Sigmoid colon (tissue), 6 donors: ENCODE measurements at regions not wholly inside any gene's neighbourhood (a gene's known extent, or its start where the extent isn't known, plus 50 kb on each side); places are given as distances from the start of the nearest gene placed in this dataset.

ENCODE experiments used
- DNase-seq: peaks from one replicate; pipeline ENCODE4 v3.0.0-alpha.2; 2019
- H3K27ac ChIP-seq, 4 donors: fragments of 200-600 bp; sonication (generic); one replicate each; pipeline ENCODE4 v1.5.1; 2016 to 2019; ENCODE audit warnings: mild to moderate bottlenecking in 1 of 4
- H3K27me3 ChIP-seq, 3 donors: fragments of 200-600 bp; sonication (generic); one replicate each; pipeline ENCODE4 v1.5.1; 2019; ENCODE audit warnings: mild to moderate bottlenecking in 1 of 3
- H3K36me3 ChIP-seq, 4 donors: fragments of 200-600 bp; sonication (generic); one replicate each; pipeline ENCODE4 v1.5.1; 2016 to 2019
- H3K4me1 ChIP-seq, 4 donors: fragments of 200-600 bp; sonication (generic); one replicate each; pipeline ENCODE4 v1.5.1; 2017 to 2019
- H3K4me3 ChIP-seq, 4 donors: fragments of 200-600 bp; sonication (generic); one replicate each; pipeline ENCODE4 v1.5.1; 2017 to 2019; ENCODE audit warnings: mild to moderate bottlenecking in 2 of 4, moderate library complexity in 1 of 4
- H3K9me3 ChIP-seq, 4 donors: fragments of 200-600 bp in 3 of 4; sonication (generic) in 3 of 4; one replicate each; pipeline versions ENCODE4 v1.5.1 to v1.6.1; 2013 to 2019
- EP300 ChIP-seq, 4 donors: sonication (generic); formaldehyde crosslinking; IDR thresholded peaks; one replicate each; pipeline ENCODE4 v1.6.1; 2017; ENCODE audit warnings: antibody characterized with exemption in 4 of 4
- POLR2A ChIP-seq, 2 donors: fragments of 450-650 bp; IDR thresholded peaks; one replicate each; pipeline ENCODE4 v1.6.1; 2016; ENCODE audit warnings: antibody characterized with exemption in 2 of 2, mild to moderate bottlenecking in 2 of 2, moderate library complexity in 2 of 2
- POLR2AphosphoS5 ChIP-seq, 4 donors: sonication (generic); formaldehyde crosslinking; IDR thresholded peaks; one replicate each; pipeline ENCODE4 v1.6.1; 2017; ENCODE audit warnings: antibody characterized with exemption in 4 of 4
- WGBS, 2 donors: extraction: QIAGEN DNeasy Blood & Tissue Kit; methylation state at CpG; one replicate each; pipeline ENCODE4 v1.1.7; 2013; 5-methylcytosine and 5-hydroxymethylcytosine counted together
- intact Hi-C: fragments of 100-400 bp; cut with DNase I; formaldehyde crosslinking; loops from one replicate; pipeline ENCODE4 v1.15.1; 2023
- TF ChIP-seq, protein P1 (sequence below), 4 experiments: fragments of 450-650 bp in 3 of 4; fragments of 200-600 bp in 1 of 4; IDR thresholded peaks; one replicate each; pipeline ENCODE4 v1.5.1; 2016 to 2019; ENCODE audit warnings: antibody characterized with exemption in 4 of 4, mild to moderate bottlenecking in 3 of 4, moderate library complexity in 2 of 4
- donor health status: healthy with polysubstance abuse.
- donor health status: healthy.

- no peak overlapping the region for H3K27ac ChIP-seq
- no peak overlapping the region for H3K4me3 ChIP-seq
- TF ChIP-seq EP300 (IDR thresholded peaks at IDR 0.05) (no peak), POLR2A (IDR thresholded peaks at IDR 0.05) (no peak), POLR2AphosphoS5 (IDR thresholded peaks at IDR 0.05) (no peak)
- TF ChIP-seq, protein P1, sequence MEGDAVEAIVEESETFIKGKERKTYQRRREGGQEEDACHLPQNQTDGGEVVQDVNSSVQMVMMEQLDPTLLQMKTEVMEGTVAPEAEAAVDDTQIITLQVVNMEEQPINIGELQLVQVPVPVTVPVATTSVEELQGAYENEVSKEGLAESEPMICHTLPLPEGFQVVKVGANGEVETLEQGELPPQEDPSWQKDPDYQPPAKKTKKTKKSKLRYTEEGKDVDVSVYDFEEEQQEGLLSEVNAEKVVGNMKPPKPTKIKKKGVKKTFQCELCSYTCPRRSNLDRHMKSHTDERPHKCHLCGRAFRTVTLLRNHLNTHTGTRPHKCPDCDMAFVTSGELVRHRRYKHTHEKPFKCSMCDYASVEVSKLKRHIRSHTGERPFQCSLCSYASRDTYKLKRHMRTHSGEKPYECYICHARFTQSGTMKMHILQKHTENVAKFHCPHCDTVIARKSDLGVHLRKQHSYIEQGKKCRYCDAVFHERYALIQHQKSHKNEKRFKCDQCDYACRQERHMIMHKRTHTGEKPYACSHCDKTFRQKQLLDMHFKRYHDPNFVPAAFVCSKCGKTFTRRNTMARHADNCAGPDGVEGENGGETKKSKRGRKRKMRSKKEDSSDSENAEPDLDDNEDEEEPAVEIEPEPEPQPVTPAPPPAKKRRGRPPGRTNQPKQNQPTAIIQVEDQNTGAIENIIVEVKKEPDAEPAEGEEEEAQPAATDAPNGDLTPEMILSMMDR (IDR thresholded peaks at IDR 0.05), result no peak
- no peaks in the 10 kb centered on the region for H3K36me3 ChIP-seq
- H3K27me3 ChIP-seq, result no peaks in the 10 kb centered on the region
- intact Hi-C loops, result no loop called here
- WGBS, 2 donors, result 73 to 79% methylated on average over 2 of the region's 2 CpGs
- no peaks in the 10 kb centered on the region for H3K9me3 ChIP-seq
- H3K4me1 ChIP-seq, result no peaks in the 10 kb centered on the region
- DNase-seq, result no peak
Measured at GRCh38 chr11:106420048-106420665, 342.7 kb downstream of the AASDHPPT start.

DNA sequence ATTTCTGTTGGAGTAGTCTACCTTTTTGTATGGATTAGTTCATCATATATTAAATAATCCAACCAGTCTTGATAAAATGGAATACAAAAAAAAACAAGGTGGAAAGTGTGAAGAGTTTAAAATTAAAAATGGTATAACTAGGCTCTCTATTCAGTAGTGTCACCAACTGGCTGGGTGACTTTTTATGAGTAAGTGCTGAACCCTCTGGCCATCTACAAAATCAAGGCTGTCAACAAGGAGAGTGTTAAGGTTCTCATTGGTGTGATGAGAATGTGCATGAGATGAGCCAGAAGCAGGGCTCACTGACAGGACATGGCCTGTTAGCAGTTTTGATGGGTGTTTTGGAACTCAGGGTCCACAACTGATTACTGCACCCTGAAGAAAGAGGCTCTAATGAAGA, 343.2 kb downstream of the AASDHPPT start:
- no peak for TF ChIP-seq EP300 (IDR thresholded peaks at IDR 0.05)
- no peaks in the 10 kb centered on the region for H3K36me3 ChIP-seq
- H3K4me1 ChIP-seq, result no peaks in the 10 kb centered on the region
- H3K9me3 ChIP-seq, result no peaks in the 10 kb centered on the region
- intact Hi-C loops, result no loop called here
- H3K27me3 ChIP-seq, result no peaks in the 10 kb centered on the region
- no peak overlapping the region for H3K4me3 ChIP-seq
- no peak overlapping the region for H3K27ac ChIP-seq
- no peak for DNase-seq

DNA sequence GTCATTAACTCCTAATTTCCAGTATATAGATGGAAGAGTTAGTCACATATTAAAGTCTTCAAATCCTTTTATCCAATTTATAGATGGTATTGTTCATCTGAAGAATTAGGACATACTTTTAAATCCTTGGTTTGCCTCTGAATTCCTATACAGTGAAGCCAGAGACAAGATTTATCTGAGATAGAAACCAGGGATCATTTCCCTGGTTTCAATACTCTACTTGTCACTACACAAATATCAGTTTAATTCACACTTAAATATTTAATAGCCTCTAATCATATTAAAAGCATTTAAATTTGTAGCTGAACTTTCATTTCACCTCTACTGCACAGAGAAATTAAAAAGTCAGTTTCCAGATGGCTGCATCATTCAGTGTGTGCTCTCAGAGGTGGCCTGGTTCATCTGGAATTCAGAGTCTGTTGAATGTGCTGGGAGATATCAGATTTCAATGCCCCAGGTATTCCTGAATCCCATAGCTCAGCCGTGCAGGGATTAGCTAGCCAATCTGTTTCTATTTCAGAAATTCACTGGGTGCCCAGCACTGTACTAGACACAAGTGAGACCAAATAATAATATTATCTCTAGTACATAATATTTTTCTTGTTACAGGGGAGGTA, 344.3 kb downstream of the AASDHPPT start:
- DNase-seq, result no peak
- Histone ChIP-seq H3K27ac (no peak overlapping the region), H3K36me3 (no peaks in the 10 kb centered on the region), H3K27me3 (no peaks in the 10 kb centered on the region), H3K4me3 (no peak overlapping the region), H3K4me1 (no peaks in the 10 kb centered on the region), H3K9me3 (no peaks in the 10 kb centered on the region)
- whole genome bisulfite sequencing, 2 donors, result 62 to 66% methylated on average over 1 of the region's 1 CpG
- intact Hi-C loops, result no loop called here
- TF ChIP-seq, protein P1 (IDR thresholded peaks at IDR 0.05), result no peak
- TF ChIP-seq EP300 (IDR thresholded peaks at IDR 0.05) (no peak), POLR2A (IDR thresholded peaks at IDR 0.05) (no peak), POLR2AphosphoS5 (IDR thresholded peaks at IDR 0.05) (no peak)

DNA sequence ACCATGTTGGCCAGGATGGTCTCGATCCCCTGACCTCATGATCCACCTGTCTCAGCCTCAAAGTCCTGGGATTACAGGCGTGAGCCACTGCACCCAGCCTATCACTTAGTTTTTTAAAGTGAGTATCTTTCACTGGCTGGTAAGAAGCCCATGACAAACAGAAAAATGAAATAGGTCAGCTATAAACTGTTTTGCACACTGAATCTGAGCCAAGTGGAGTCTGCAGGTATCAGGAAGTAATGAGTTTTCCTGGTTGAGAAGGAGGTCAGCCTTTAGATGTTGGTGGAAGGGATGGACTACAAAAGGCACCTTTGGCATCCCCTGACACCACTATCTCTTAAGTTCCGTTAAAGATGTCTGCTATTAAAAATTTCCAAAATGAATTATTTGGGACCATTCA, 345.1 kb downstream of the AASDHPPT start:
- Histone ChIP-seq H3K9me3 (no peaks in the 10 kb centered on the region), H3K27ac (no peak overlapping the region), H3K27me3 (no peaks in the 10 kb centered on the region), H3K36me3 (no peaks in the 10 kb centered on the region), H3K4me3 (no peak overlapping the region), H3K4me1 (no peaks in the 10 kb centered on the region)
- 60 to 77% methylated on average over 3 of the region's 3 CpGs for WGBS, 2 donors
- no peak for DNase-seq
- TF ChIP-seq POLR2AphosphoS5 (IDR thresholded peaks at IDR 0.05) (no peak), EP300 (IDR thresholded peaks at IDR 0.05) (no peak), POLR2A (IDR thresholded peaks at IDR 0.05) (no peak)
- TF ChIP-seq, protein P1 (IDR thresholded peaks at IDR 0.05), result no peak
- intact Hi-C loops, result no loop called here

DNA sequence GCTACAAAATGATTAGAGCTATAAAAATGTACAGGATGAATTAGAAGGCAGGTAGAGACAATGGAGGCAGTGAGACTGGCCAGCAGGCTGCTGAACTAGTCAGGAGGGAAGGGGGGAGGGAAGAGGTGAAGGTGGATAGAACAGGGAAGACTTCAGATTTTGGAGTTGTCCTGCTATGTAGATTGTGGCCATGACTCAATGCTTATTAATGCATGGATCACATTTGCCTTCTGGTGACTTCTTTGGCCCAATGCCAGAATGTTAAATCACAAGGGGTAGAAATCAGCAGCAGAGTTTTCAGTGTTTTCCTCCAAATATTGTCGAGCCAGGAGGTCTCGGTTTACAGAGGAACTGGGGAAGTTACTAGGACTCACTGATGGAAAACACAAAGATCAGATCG, 346.6 kb downstream of the AASDHPPT start:
- Histone ChIP-seq H3K4me1 (no peaks in the 10 kb centered on the region), H3K27me3 (no peaks in the 10 kb centered on the region), H3K36me3 (no peaks in the 10 kb centered on the region), H3K4me3 (no peak overlapping the region), H3K9me3 (no peaks in the 10 kb centered on the region), H3K27ac (no peak overlapping the region)
- intact Hi-C loops, result no loop called here
- TF ChIP-seq POLR2AphosphoS5 (IDR thresholded peaks at IDR 0.05) (no peak), POLR2A (IDR thresholded peaks at IDR 0.05) (no peak), EP300 (IDR thresholded peaks at IDR 0.05) (no peak)
- TF ChIP-seq, protein P1 (IDR thresholded peaks at IDR 0.05), result no peak
- DNase-seq, result no peak
- WGBS, 2 donors, result 79 to 81% methylated on average over 3 of the region's 3 CpGs
